HCT116 (cell line): ENCODE measurements at regions not wholly inside any gene's neighbourhood (a gene's known extent, or its start where the extent isn't known, plus 50 kb on each side); places are given as distances from the start of the nearest gene placed in this dataset.

Source experiments
- ATAC-seq: fragments of 200-7000 bp; cut with Tn5 transposase; 2 replicates; pipeline ENCODE4 v1.9.1; 2020; ENCODE audit warnings: mild to moderate bottlenecking, moderate library complexity
- BruUV-seq: library from RNA; stranded (reverse); fragments of 400-500 nt; replicated peaks from 2 replicates; lab custom pipeline; 2021; lab: Mats Ljungman, UMichigan
- CTCF ChIA-PET: fragments of 300-600 bp; sonication (Branson Sonifier 250); formaldehyde crosslinking; loops from one replicate; lab custom pipeline; 2021; ENCODE audit warnings: antibody characterized with exemption; lab: Charles Lee
- POLR2A ChIA-PET: fragments of 300-600, 350-600 bp; sonication (Branson Sonifier 250); formaldehyde crosslinking; loops from one replicate; lab custom pipeline; 2021; ENCODE audit warnings: antibody characterized with exemption; lab: Charles Lee
- RAD21 ChIA-PET, 2 experiments: fragments of 300-600 bp; sonication (Branson Sonifier 250); formaldehyde crosslinking; loops; one replicate each; lab custom pipeline; 2023; ENCODE audit warnings: low total read pairs in 2 of 2; ENCODE audit not compliant: uncharacterized antibody in 2 of 2, unreplicated experiment in 2 of 2, low non-redundant PET in 1 of 2; lab: Charles Lee
- DNase-seq: peaks from one replicate; pipeline ENCODE4 v3.0.0-alpha.2; 2010; ENCODE audit warnings: low read depth, low spot score
- H2AFZ ChIP-seq: fragments of 200-600 bp; shearing (Covaris generic), sonication (generic); 2 replicates; pipeline ENCODE4 v1.6.1; 2017; ENCODE audit warnings: low read depth, mixed run types, mixed read lengths, antibody characterized with exemption, low read length; ENCODE audit not compliant: poor library complexity, severe bottlenecking
- H3K27ac ChIP-seq: 2 replicates; pipeline ENCODE4 v1.5.1; 2012; ENCODE audit warnings: low read depth, low read length
- H3K27me3 ChIP-seq: fragments of 200-600 bp; sonication (generic); 2 replicates; pipeline ENCODE4 v1.6.1; 2016; ENCODE audit warnings: mixed run types, low read length, mixed read lengths; ENCODE audit not compliant: insufficient read depth
- H3K36me3 ChIP-seq, 2 experiments: fragments of 200-500 bp in 1 of 2; fragments of 200-600 bp in 1 of 2; sonication (Bioruptor generic) in 1 of 2; sonication (generic) in 1 of 2; 2 replicates each; pipeline versions ENCODE4 v1.5.1 to v1.6.1; 2014 to 2016; ENCODE audit warnings: low read length in 2 of 2, inconsistent platforms in 1 of 2, mixed read lengths in 1 of 2, mixed run types in 1 of 2; ENCODE audit not compliant: insufficient read depth in 2 of 2, control insufficient read depth in 1 of 2
- H3K4me1 ChIP-seq, 2 experiments: fragments of 200-600 bp in 1 of 2; sonication (generic) in 1 of 2; 2 replicates each; pipeline versions ENCODE4 v1.5.1 to v1.6.1; 2012 to 2017; ENCODE audit warnings: low read length in 2 of 2, inconsistent platforms in 1 of 2, mild to moderate bottlenecking in 1 of 2, mixed read lengths in 1 of 2, mixed run types in 1 of 2, moderate library complexity in 1 of 2; ENCODE audit not compliant: insufficient read depth in 2 of 2, control insufficient read depth in 1 of 2
- H3K4me2 ChIP-seq: fragments of 200-600 bp; sonication (generic); 2 replicates; pipeline ENCODE4 v1.6.1; 2017; ENCODE audit warnings: mixed run types, low read length, mixed read lengths
- H3K4me3 ChIP-seq, 2 experiments: fragments of 200-600 bp in 1 of 2; sonication (generic) in 1 of 2; replicated peaks in 1 of 2; 2 replicates each; pipeline ENCODE4 v1.5.1; 2011 to 2016; ENCODE audit warnings: low read length in 2 of 2, control low read depth in 1 of 2, low read depth in 1 of 2, mild to moderate bottlenecking in 1 of 2, mixed read lengths in 1 of 2, mixed run types in 1 of 2
- H3K79me2 ChIP-seq: fragments of 200-600 bp; sonication (generic); 2 replicates; pipeline ENCODE4 v1.6.1; 2017; ENCODE audit warnings: mild to moderate bottlenecking, mixed run types, low read length, moderate library complexity, mixed read lengths; ENCODE audit not compliant: insufficient read depth
- H3K9ac ChIP-seq: fragments of 200-600 bp; sonication (generic); 2 replicates; pipeline ENCODE4 v1.6.1; 2016; ENCODE audit warnings: low read length, mixed read lengths
- H3K9me2 ChIP-seq: fragments of 200-600 bp; sonication (generic), shearing (Covaris generic); 2 replicates; pipeline ENCODE4 v1.6.1; 2017; ENCODE audit warnings: mixed run types, mild to moderate bottlenecking, moderate library complexity; ENCODE audit not compliant: insufficient read depth
- H3K9me3 ChIP-seq, 2 experiments: fragments of 200-500 bp in 1 of 2; fragments of 200-600 bp in 1 of 2; sonication (Bioruptor generic) in 1 of 2; sonication (generic) in 1 of 2; 2 replicates each; pipeline ENCODE4 v1.6.1; 2014 to 2017; ENCODE audit warnings: low read length in 2 of 2, mixed read lengths in 2 of 2, inconsistent platforms in 1 of 2, low read depth in 1 of 2, mild to moderate bottlenecking in 1 of 2, mixed run types in 1 of 2, moderate library complexity in 1 of 2; ENCODE audit not compliant: control insufficient read depth in 1 of 2, insufficient read depth in 1 of 2
- H4K20me1 ChIP-seq: fragments of 200-600 bp; sonication (generic), shearing (Covaris generic); 2 replicates; pipeline ENCODE4 v1.6.1; 2017; ENCODE audit warnings: mixed run types, mild to moderate bottlenecking, moderate library complexity; ENCODE audit not compliant: insufficient read depth
- EZH2 ChIP-seq: fragments of 200-600 bp; sonication (generic); IDR thresholded peaks from 2 replicates; pipeline ENCODE4 v1.6.1; 2017; ENCODE audit warnings: antibody characterized with exemption, mixed run types
- FOSL1 ChIP-seq: IDR thresholded peaks from 2 replicates; pipeline ENCODE4 v1.6.1; 2012; ENCODE audit warnings: low read depth
- REST ChIP-seq: IDR thresholded peaks from 2 replicates; pipeline ENCODE4 v1.6.1; 2012; ENCODE audit warnings: low read depth
- SIN3A ChIP-seq: IDR thresholded peaks from 2 replicates; pipeline ENCODE4 v1.6.1; 2012; ENCODE audit warnings: low read depth
- YY1 ChIP-seq: IDR thresholded peaks from 2 replicates; pipeline ENCODE4 v1.6.1; 2011; ENCODE audit warnings: low read length, low read depth, moderate library complexity, mild to moderate bottlenecking; ENCODE audit not compliant: insufficient replicate concordance; ENCODE audit errors: extremely low read depth
- ZFX ChIP-seq: fragments of 450-650 bp; IDR thresholded peaks from 2 replicates; pipeline ENCODE4 v1.6.1; 2017
- intact Hi-C: fragments of 100-400 bp; cut with micrococcal nuclease; formaldehyde crosslinking; loops from 2 replicates; pipeline ENCODE4 v1.10.0; 2022

GRCh38 chr1:36675931-36676562 lies 193.3 kb upstream of the CSF3R start:
- no peaks in the 10 kb centered on the region for H3K9me3 ChIP-seq
- H2AFZ ChIP-seq: no peak overlapping the region
- H3K9me2 ChIP-seq: no peaks in the 10 kb centered on the region
- POLR2A ChIA-PET: interaction anchor here (0.6 kb wide), 1 partner anchor 196 kb away, joined by 3 read pairs; no protein-coding TSS in a partner anchor
- H3K36me3 ChIP-seq: no peaks in the 10 kb centered on the region
- H3K27ac ChIP-seq: no peak overlapping the region
- H3K79me2 ChIP-seq: no peaks in the 10 kb centered on the region
- intact Hi-C loops: no loop called here
- TF ChIP-seq REST: no peak
- no peak for TF ChIP-seq FOSL1
- TF ChIP-seq EZH2: no peak
- no peak for TF ChIP-seq SIN3A
- TF ChIP-seq ZFX: no peak
- TF ChIP-seq YY1: no peak
- TF ChIP-seq, all 23 proteins: peak for 0
- BruUV-seq: no TSS peak
- Histone ChIP-seq H3K4me2 (no peak overlapping the region), H3K4me3 (no peak overlapping the region), H3K27me3 (peaks cover 89% of the 10 kb centered on the region), H3K9ac (no peak overlapping the region), H3K4me1 (no peaks in the 10 kb centered on the region), H4K20me1 (no peaks in the 10 kb centered on the region)
- ChIA-PET CTCF (no interaction called here), RAD21 (no interaction called here)
- DNase-seq (no peak), ATAC-seq (no peak)
